HepG2 (cell line): ENCODE measurements at regions not wholly inside any gene's neighbourhood (a gene's known extent, or its start where the extent isn't known, plus 50 kb on each side); places are given as distances from the start of the nearest gene placed in this dataset.

ENCODE experiments used
- ATAC-seq: fragments of 200-7000 bp; cut with Tn5 transposase; 3 replicates; pipeline ENCODE4 v1.9.1; 2020; ENCODE audit warnings: mild to moderate bottlenecking, moderate library complexity
- BruUV-seq: library from RNA; stranded (reverse); fragments of 400-500 nt; replicated peaks from 2 replicates; lab custom pipeline; 2021; lab: Mats Ljungman, UMichigan
- CTCF ChIA-PET: fragments of 300-600 bp; formaldehyde crosslinking; extraction: SDS; loops from one replicate; lab custom pipeline; 2021; ENCODE audit warnings: low total read pairs, inconsistent platforms, low intra/inter-chr PET ratio; lab: Yijun Ruan, JAX
- POLR2A ChIA-PET: fragments of 350-600 bp; sonication (Branson Sonifier 250); formaldehyde crosslinking; loops from one replicate; lab custom pipeline; 2020; ENCODE audit warnings: antibody characterized with exemption, inconsistent platforms; lab: Yijun Ruan, JAX
- DNase-seq: peaks from one replicate; pipeline ENCODE4 v3.0.0-alpha.2; 2015; ENCODE audit warnings: low spot score
- FAIRE-seq: peaks from 3 replicates; lab custom pipeline; 2011; peaks lifted over from hg19 to GRCh38; lab: Jason Lieb, UNC
- H2AFZ ChIP-seq: one replicate; pipeline ENCODE4 v1.6.1; 2011; ENCODE audit warnings: low read length, inconsistent platforms
- H3K27ac ChIP-seq: fragments of 300-600 bp; 3 replicates; pipeline ENCODE4 v1.8.0; 2011; ENCODE audit warnings: mixed run types, mild to moderate bottlenecking, mixed read lengths, low read length, inconsistent platforms; ENCODE audit not compliant: insufficient read depth; ENCODE audit errors: extremely low read length
- H3K27me3 ChIP-seq, 2 experiments: fragments of 200-600 bp in 1 of 2; 2 replicates in 1 of 2; 3 replicates in 1 of 2; pipeline versions ENCODE4 v1.6.0 to v1.8.0; 2011; ENCODE audit warnings: low read length in 2 of 2, mild to moderate bottlenecking in 2 of 2, moderate library complexity in 2 of 2, inconsistent platforms in 1 of 2; ENCODE audit not compliant: insufficient read depth in 2 of 2, control insufficient read depth in 1 of 2
- H3K36me3 ChIP-seq, 2 experiments: fragments of 200-600 bp in 1 of 2; replicated peaks in 1 of 2; 2 replicates in 1 of 2; 3 replicates in 1 of 2; pipeline versions ENCODE4 v1.5.1 to v1.8.0; 2011; ENCODE audit warnings: low read length in 2 of 2, inconsistent platforms in 1 of 2; ENCODE audit not compliant: insufficient read depth in 2 of 2, control insufficient read depth in 1 of 2
- H3K4me1 ChIP-seq: 2 replicates; pipeline ENCODE4 v1.5.1; 2012; ENCODE audit warnings: low read length, inconsistent platforms; ENCODE audit not compliant: insufficient read depth
- H3K4me2 ChIP-seq: 2 replicates; pipeline ENCODE4 v1.6.0; 2011; ENCODE audit warnings: low read depth, low read length, inconsistent platforms
- H3K4me3 ChIP-seq, 3 experiments: fragments of 200-600 bp in 1 of 3; sonication (generic), shearing (Covaris generic) in 1 of 3; replicated peaks in 1 of 3; 2 replicates each; pipeline ENCODE4 v1.5.1; 2011 to 2016; ENCODE audit warnings: low read length in 3 of 3, inconsistent platforms in 2 of 3, low read depth in 2 of 3, mild to moderate bottlenecking in 2 of 3, control low read depth in 1 of 3, mixed read lengths in 1 of 3; ENCODE audit not compliant: insufficient read depth in 1 of 3
- H3K79me2 ChIP-seq: one replicate; pipeline ENCODE4 v1.6.1; 2011; ENCODE audit warnings: low read length, inconsistent platforms; ENCODE audit not compliant: insufficient read depth
- H3K9ac ChIP-seq: 2 replicates; pipeline ENCODE4 v1.6.0; 2011; ENCODE audit warnings: mild to moderate bottlenecking, low read depth, low read length, inconsistent platforms; ENCODE audit not compliant: insufficient read depth
- H3K9me3 ChIP-seq: 2 replicates; pipeline ENCODE4 v1.5.1; 2012; ENCODE audit warnings: mild to moderate bottlenecking, low read length
- H4K20me1 ChIP-seq: 2 replicates; pipeline ENCODE4 v1.6.0; 2011; ENCODE audit warnings: inconsistent platforms, mild to moderate bottlenecking, low read length, moderate library complexity; ENCODE audit not compliant: insufficient read depth
- ARNT ChIP-seq: fragments of 450-650 bp; IDR thresholded peaks from 2 replicates; pipeline ENCODE4 v1.6.1; 2017
- HOXD1 ChIP-seq: sonication (generic); formaldehyde crosslinking; IDR thresholded peaks from 2 replicates; pipeline ENCODE4 v1.5.0; 2020; ENCODE audit warnings: missing genetic modification reagents
- PRPF4 ChIP-seq: fragments of 200-400 bp; formaldehyde crosslinking; IDR thresholded peaks from 2 replicates; pipeline ENCODE4 v1.6.1; 2016; ENCODE audit warnings: low read length, low read depth; ENCODE audit not compliant: poor library complexity, severe bottlenecking
- ZNF7 ChIP-seq: IDR thresholded peaks from 2 replicates; pipeline ENCODE4 v1.6.1; 2016; ENCODE audit warnings: missing biosample characterization, missing genetic modification reagents
- ZNF724P ChIP-seq: sonication (generic); formaldehyde crosslinking; IDR thresholded peaks from 2 replicates; pipeline ENCODE4 v1.8.0; 2022; ENCODE audit warnings: missing genetic modification reagents, borderline replicate concordance
- ZNF850 ChIP-seq: sonication (generic); formaldehyde crosslinking; conservative IDR thresholded peaks from 2 replicates; pipeline ENCODE4 v1.9.0; 2021; ENCODE audit warnings: mild to moderate bottlenecking, missing genetic modification reagents
- WGBS: methylation state at CpG from one replicate; pipeline ENCODE4 v1.1.6; 2017; ENCODE audit warnings: low lambda C conversion rate; 5-methylcytosine and 5-hydroxymethylcytosine counted together
- in situ Hi-C: cut with HindIII; loops from 2 replicates; pipeline ENCODE4 v1.10.0; 2017; ENCODE audit warnings: low pct_unique_long_range_greater_than_20kb; ENCODE audit not compliant: extremely low pct_ligation_motif_present
- intact Hi-C: fragments of 100-400 bp; cut with micrococcal nuclease; formaldehyde crosslinking; loops from one replicate; pipeline ENCODE4 v1.10.0; 2022; ENCODE audit not compliant: unreplicated experiment
- TF ChIP-seq, protein P1 (sequence below): IDR thresholded peaks from 2 replicates; pipeline ENCODE4 v1.6.1; 2012; ENCODE audit warnings: low read depth, low read length, improper control_type of control experiment

DNA sequence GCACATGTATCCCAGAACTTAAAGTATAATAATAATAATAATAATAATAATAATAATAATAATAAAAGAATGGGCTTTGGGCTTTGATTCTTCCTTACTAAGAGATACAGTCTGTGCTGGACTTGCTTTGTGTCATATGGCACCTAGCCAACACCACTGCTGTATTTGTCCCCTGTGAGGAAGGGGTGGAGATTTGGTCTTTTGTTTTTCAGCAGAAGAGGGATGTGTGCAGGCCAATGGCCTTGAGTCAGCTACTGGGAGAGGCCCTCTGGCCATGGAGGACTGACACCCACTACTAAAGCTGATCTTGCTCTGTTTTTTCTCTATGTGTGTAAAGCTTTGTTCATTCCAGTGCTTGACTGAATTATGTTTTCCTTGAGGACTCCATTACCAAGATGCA lies 573.0 kb upstream of the PCDH15 start (continued):
- TF ChIP-seq, protein P1, sequence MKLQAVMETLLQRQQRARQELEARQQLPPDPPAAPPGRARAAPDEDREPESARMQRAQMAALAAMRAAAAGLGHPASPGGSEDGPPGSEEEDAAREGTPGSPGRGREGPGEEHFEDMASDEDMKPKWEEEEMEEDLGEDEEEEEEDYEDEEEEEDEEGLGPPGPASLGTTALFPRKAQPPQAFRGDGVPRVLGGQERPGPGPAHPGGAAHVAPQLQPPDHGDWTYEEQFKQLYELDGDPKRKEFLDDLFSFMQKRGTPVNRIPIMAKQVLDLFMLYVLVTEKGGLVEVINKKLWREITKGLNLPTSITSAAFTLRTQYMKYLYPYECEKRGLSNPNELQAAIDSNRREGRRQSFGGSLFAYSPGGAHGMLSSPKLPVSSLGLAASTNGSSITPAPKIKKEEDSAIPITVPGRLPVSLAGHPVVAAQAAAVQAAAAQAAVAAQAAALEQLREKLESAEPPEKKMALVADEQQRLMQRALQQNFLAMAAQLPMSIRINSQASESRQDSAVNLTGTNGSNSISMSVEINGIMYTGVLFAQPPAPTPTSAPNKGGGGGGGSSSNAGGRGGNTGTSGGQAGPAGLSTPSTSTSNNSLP, result no peak
- TF ChIP-seq HOXD1 (CRISPR knock-in tag) (no peak), ZNF7 (no peak)

DNA sequence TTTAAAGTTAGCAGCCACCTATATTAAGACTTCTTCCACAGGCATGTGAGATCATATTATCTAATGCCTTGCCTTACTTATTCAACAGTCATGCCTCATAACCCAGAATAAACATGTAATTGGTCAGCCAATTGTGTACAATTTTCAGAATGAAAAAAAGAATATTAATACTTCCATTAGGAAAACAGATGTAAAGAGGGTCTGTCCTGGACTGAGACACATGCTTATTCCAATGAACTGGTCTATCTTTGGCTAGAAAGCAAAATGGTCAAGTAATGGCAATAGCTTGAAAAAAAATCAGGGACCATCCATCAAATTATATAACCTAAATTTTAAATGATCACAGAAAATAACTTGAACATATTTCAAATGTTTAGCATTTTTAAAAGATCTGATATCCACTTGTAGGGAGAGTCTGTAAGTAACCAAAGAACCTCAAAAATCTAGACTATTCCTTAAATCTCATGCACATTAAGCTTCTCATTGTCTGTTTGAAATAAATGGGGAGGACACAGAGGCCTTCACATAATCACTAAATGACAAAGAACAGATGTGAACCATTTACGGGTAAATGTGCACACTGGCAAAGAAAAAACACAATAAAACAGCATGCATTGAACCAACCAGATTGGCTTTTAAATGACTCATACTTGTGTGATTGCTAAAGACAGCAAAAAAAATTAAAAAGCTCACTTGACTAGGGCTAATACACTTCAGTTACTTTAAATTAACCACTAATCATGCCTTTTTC lies 568.8 kb upstream of the PCDH15 start:
- Histone ChIP-seq H3K27ac (no peak overlapping the region), H3K9ac (no peak overlapping the region), H3K36me3 (no peaks in the 10 kb centered on the region), H3K4me2 (no peak overlapping the region), H3K9me3 (no peaks in the 10 kb centered on the region), H2AFZ (no peak overlapping the region), H3K4me1 (no peaks in the 10 kb centered on the region), H3K27me3 (no peaks in the 10 kb centered on the region), H3K4me3 (no peak overlapping the region), H4K20me1 (no peaks in the 10 kb centered on the region), H3K79me2 (no peaks in the 10 kb centered on the region)
- POLR2A ChIA-PET, result no interaction called here
- in situ Hi-C loops, result no loop called here
- WGBS, result 4% methylated on average over 1 of the region's 1 CpG
- no TSS peak for BruUV-seq
- FAIRE-seq, result no peak
- intact Hi-C loops, result no loop called here
- no peak for ATAC-seq
- no peak for DNase-seq
- TF ChIP-seq ZNF7, result no peak
- TF ChIP-seq ARNT, result no peak
- TF ChIP-seq ZNF724P (CRISPR knock-in tag), result no peak
- no peak for TF ChIP-seq ZNF850 (CRISPR knock-in tag)
- no peak for TF ChIP-seq PRPF4
- CTCF ChIA-PET, result no interaction called here
